HG02938 (cell line): ENCODE measurements at regions not wholly inside any gene's neighbourhood (a gene's known extent, or its start where the extent isn't known, plus 50 kb on each side); places are given as distances from the start of the nearest gene placed in this dataset.

ENCODE experiments used
- ATAC-seq: cut with Tn5 transposase; IDR thresholded peaks from one replicate; pipeline ENCODE4 v1.9.1; 2021; ENCODE audit warnings: mild to moderate bottlenecking, moderate library complexity; ENCODE audit not compliant: unreplicated experiment

DNA sequence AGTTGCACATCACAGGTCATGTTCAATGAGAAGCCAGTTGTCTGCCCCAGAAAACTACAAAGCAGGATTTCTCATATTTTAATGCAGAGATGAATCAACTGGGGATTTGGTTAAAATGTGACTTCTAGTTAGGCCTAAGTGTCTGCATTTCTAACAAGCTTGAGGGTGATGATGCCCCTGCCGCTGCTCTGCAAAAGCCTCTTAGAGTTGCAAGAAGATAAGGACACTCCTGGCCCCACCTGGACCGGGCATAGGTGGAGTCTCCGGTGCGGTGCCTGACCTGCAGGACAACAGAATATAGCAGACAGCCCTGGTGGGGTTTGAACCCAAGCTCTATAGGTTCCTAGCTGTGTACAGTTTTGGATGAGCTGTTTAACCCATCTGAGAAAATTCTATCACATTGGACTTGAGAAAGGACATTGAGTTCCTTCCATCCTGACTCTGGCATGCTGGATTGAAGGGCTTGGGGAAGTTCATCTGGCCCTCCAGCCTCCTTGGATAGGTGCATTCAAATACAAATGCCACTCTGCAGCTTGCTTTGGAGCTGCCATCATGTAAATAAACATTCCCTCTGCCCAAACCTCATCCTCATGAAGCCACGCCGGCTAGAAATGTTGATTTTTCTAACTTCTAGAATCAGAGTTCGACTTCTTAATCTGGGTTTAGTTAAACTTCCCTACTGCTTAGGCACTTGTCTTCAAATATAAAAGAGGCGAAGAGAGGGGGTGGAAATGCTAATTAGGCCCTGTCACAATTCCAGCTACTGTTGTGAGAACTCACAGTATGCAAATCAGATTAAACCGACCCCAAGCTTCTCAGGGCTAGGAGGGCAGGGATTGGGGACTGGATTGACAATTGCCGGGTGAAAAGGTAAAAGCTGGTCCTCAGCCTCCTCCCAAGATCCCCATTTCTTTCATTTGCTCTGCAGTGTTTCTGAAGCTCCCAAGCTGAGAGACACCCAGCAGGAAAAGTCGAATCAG, 1225.6 kb downstream of the VRK1 start:
- ATAC-seq, result no peak

DNA sequence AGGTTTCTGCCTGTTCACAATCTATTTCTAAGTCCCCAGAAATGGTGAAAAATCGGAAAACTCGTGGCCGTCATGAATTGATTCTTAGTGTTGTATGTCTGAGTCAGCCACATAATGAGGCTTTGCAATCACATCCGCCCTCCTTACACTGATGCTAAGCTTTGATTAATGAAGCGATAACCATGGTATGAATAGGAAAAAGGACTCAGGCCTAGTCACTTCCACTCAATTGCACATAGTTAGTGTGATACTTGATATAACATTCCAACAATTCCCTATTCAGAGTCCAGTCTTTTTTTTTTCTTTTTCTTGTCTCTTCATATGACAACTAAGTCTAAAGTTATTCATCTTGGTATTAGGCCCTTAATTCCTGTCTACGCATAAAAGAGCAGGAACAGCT, 1231.0 kb downstream of the VRK1 start:
- no peak for ATAC-seq

DNA sequence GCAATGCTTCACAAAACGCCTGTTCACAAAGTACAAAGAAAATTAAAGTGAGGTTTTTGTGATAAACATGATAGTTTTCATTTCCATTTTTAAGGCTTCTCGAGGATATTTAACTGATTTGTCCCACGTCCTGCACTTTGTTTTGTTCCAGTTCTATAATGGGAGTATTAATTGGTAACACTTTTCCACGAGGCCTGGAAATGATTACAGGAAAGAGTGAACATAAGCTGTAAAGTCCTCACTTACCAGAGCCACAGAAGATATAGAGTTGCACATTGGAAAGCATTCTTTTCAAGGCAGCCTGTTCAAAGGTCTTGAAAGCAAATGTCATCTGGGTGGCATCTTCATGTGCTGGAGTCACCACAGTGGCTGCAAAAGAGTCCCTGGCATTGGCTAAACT, 1236.6 kb downstream of the BCL11B start:
- no peak for ATAC-seq

DNA sequence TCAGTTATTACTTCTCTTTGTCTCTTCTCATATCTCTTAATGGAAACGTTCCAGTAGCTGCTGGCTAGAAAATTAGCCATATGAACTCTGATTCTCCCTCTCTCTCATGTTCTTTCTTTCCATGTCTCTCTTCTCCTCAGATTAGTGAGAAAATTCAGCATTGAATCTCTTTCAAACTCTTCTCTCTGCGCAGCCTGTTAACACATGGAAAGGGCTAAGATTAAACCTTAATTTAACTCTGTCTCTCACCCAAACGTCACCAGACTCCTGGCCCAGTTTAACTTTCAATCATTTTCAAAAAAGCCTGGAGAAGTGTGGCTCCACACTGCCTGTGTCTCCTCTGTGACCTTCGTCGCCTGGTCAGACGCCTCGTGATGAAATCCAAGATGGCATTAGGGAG, 1234.2 kb downstream of the BCL11B start:
- no peak for ATAC-seq

DNA sequence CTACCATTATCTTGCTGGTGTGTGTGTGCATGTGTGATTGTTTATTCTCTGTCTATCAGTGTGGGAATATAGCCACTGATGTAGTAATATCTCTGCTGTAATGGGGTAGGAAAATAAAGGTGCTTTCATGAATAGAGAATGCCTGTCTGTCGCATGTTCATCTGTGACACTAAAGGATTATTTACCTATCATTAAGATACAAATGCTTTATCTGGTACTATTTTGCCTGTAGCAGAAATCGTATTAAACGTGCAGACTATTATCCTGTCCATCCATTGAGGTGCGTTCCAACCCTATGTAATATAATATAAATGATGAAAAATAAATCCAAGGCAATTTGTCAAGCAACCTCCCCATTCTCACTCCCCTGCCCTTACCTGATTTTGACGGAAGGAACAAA, 1215.1 kb downstream of the BCL11B start:
- ATAC-seq, result no peak

DNA sequence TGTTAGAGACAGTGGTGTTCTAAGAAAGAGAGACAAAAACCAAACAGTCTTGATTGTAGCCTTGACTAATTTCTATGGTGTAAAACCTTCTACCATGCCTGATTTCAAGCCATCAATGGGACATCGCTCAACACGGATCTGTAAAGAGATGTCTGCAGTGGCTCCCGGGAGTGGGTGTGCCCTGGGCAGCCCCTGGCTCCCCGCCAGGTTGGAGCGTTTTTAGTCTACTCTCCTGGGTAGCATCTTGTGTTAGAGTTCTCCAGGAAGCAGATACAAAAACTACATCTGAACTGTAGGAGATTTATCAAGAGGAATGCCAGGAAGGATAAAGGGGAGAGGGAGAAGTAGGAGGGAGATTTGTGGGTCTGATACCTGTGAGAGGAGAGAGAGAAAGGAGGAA, 1212.9 kb downstream of the BCL11B start:
- ATAC-seq, result no peak

DNA sequence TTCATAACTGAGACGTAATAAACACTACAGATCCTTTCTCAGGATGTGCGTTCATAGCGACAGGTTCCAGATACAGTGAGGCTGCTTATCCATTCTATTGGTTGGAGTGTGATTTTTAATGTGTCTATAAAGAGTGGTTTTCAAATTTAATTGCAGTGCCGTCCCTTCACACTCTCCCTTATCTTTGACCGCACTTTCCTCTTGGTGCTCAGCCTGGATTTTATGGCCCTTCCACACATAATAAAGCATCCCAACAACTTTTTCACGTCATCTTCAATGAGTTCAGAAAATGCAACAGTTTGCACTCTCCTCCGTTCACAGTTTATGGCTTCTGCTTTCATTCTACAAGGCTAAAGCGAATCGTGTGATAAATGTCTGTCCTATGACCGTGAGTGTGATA, 1209.9 kb downstream of the BCL11B start:
- no peak for ATAC-seq

DNA sequence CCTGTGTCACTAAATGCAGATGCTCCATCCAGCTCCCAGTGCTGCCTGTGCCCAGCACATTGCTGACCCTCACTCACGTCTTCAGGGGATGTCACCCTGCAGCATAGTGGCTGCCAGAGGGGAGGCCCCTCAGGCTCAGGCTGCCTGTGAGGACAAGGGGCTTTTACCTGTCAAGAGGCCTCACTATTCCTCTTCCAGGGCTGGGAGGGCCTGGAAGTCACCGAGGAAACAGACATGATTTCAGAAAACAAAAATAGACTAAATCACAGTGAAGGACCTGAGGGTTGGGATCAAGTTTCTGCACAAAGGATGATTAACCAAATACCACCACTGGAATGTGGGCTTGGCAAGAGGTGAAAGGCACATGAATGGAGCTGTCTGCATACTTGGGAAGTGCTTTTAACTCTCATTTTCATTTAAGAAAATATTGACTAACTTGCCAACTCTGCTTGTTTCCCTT, 1202.3 kb downstream of the BCL11B start:
- no peak for ATAC-seq

DNA sequence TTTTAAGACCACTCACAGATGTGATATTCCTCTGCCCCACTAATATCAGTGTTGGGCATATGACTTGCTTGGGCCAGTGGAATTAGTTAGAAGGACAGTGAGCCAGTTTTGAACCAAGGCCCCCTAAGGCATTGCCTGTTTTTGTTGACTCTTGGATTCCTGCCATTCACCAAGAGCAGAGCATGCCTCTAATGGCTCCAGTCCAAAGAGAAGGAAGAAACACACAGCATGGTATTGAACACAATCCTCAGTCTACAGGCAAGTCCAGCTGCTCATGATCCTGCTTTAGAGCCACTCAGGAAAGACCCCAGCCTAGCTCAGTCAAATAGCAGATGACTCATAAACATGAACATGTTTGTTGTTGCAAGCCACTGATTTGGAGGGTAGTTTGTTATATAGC, 1201.5 kb downstream of the BCL11B start:
- no peak for ATAC-seq

DNA sequence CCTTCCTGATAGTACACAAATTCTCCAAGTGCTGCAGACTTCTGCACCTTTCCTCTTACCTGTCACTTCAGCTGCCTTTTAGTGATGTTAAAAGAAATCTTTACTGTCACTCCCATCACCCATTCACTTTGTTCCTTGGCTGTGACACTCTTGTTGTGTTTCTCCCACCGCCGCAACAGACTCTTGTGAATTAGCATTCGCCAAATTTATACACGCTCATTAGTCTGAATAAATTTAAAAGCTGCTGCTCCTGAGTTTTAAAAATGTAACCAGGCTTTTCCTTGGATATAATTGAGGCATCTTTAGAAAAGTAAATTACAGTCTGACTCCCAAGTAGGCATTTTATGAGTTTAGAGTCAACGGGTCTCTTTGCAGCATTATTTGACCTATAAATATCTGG, 1197.9 kb downstream of the BCL11B start:
- ATAC-seq, result no peak

DNA sequence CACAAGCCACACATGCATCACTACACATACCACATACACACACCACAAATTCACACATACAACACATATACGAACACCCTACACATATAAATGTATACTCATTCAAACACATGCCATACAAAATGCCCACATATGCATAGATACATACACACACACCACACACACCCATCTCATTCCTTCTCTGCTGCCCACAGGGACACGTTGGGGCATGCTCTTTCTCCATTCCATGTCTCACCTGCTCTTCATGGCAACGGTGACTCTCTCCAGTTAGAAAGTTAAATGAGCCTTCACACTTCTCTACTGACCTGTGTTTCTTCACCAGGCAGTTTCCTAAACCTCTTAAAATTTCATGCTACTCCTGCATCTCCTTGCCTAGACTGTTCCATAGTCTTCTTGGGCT, 1194.8 kb downstream of the BCL11B start:
- ATAC-seq, result no peak

DNA sequence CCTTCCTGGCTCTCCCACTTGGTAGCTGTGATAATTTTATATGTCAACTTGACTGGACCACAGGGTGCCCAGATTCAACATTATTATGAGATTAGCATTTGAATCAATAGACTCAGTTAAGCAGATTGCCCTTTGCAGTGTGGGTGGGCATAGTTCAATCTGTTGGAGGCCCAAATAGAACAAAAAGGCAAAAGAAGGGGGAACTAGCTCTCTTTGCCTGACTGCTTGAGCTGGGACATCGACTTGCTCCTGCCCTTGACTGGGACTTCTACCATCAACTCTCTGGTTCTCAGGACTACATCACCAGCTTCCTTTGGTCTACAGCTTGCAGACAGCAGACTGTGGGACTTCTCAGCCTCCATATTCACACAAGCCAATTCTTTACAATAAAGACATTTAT, 1189.2 kb downstream of the BCL11B start:
- no peak for ATAC-seq

DNA sequence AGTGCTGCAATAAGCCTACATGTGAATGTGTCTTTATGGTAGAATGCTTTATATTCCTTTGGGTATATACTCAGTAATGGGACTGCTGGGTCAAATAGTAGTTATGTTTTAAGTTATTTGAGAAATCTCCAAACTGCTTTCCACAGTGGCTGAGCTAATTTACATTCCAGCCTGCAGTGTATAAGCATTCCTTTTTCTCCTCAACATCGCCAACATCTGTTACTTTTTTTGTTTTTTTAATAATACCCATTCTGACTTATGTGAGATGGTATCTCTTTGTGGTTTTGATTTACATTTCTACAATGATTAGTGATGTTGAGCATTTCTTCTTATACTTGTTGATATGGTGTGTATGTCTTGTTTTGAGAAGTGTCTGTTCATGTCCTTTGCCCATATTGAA, 1186.2 kb downstream of the BCL11B start:
- no peak for ATAC-seq

DNA sequence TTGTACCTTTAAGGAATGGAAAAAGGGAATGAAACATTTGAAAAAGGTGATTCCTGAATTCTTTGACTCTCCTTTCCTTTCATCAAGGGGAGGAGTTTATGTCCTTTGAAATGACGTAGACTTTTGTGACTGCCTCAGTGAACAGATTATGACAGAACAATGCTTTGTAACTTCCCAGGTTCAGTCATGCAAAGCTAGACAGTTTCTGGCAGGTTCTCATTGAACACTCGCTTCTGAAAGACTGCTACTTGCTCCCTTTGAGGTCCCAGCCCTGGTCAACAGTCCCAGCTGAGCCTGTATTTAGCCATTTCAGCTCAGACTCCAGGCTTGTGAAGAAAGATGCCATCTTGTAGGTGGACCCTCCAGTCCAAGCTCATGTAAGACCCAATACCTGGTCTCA, 1178.9 kb downstream of the BCL11B start:
- no peak for ATAC-seq

DNA sequence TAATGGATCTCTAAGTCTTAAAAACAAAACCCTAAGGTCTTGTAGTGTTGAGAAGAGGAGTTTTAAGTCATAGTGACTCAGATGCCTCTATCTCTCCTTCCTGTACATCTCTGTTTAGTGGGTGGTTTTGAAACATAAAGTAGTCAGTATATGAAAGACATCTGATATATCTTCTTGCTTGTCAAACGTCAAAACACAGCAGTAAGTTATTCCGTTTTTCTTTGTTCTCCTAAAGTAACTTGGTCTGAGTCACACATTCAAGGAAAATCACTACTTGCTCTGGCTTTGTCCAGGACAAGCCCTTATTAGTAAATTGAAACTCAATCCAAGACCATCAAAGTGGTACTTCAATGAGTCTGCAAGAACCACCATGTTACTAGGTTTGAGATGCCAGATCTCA, 1172.5 kb downstream of the BCL11B start:
- ATAC-seq, result no peak

DNA sequence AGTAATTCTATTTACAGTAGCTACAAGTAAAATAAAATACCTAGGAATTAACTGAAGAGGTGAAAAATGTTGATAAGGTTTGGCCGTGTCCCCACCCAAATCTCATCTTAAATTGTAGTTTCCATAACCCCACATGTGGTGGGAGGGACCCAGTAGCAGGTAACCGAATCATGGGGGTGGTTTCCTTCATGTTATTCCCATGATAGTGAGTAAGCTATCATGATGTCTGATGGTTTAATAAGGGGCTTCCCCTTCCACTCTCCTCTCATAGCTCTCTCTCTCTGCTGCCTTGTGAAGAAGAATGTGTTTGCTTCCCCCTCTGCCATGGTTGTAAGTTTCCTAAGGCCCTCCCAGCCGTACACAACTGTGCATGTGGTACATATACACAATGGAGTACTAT, 1170.7 kb downstream of the BCL11B start:
- ATAC-seq, result no peak

DNA sequence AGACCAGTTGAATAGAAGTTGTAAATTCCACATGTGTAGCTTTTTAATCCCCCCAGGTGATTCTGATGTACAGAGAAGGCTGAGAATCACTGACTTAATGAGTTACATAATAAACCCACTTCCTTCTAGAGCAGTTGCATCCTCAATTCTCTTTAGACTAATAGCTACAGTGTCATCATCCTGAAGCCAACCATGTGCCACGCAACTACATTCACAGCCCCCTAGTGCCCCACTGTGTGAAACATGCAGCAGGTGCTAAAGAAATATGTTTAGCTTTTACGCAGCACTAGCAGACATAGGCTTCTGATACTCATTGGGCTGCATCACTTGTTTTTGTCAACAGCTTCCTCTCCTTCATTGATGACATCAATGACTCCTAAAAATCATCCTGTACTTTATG, 1168.3 kb downstream of the BCL11B start:
- no peak for ATAC-seq

DNA sequence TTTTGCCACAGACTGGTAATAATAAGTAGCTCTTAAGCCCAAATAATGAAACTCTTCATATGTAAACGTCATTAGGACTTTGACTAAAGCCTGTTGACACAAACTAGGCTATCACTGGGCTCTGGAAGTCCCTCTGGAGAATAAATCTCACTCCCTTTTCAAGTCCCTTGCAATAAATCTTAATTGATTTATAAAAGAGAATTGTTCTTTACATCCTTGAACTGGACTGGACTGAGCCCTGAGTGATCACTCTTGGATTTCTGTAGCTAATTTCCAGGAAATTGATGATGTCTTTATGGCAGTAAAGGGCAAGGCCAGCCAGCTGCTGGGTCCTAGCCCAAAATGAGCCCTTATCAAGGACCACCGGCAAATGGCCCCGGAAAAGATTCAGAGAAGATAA, 1162.7 kb downstream of the BCL11B start:
- no peak for ATAC-seq

DNA sequence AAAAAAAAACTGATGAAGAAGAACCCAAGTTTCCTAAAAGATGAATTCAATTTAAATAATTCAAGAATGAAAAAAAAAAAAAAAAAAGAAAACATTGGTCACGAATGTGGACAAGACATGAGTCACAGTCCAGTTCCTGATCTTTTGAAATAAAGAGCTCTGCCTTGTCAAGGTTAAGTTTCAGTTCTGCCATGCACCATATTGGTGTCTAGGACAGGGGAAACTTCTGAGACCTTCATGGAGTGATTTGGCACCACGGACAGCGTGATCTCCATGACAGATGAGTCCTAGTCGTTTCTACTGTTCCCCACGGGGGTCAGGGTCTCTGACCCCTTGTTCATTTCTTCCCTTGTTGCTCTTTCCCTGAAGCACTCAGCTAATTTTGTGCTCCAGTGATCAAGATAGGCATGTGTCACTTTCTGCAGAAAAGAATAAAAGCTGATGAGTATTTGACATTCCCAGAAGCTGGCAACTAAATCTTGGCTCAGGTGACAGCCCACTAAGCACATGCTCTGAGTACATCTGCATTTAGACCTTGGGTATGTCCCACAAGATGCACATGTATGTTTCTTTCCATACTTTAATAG, 1159.7 kb downstream of the BCL11B start:
- no peak for ATAC-seq

DNA sequence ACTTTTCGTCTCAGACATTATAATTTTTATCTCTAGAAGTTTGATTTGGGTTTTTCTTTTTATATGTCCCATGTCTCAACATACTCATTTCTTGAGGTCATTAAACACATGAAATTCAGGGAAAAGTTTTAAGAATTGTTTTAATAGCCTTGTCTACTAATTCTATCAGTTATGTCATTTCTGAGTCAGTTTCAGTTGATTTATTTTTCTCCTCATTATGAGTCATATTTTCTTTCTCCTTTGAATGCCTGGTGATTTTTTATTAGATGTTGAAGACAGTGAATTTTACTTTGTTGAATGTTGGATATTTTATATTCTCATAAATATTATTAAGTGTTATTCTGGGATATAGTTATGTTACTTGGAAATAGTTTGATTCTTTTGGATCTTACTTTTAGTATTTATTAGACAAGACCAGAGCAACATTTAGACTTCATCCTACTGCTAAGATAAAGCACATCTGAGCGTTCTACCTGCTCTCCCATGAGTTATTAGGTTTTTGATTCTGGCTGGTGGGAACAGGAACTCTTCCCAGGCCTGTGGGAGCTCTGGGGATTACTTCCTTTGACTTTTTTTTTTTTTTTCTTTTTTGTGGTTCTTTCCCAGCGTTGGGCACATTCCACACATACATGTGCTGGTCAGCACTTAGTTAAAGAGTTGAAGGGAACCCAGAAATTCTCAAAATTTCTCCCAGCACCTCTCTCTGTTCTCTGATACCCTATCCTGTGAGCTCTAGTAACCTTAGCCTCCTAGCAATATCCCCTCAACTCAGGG, 1157.7 kb downstream of the BCL11B start:
- no peak for ATAC-seq

DNA sequence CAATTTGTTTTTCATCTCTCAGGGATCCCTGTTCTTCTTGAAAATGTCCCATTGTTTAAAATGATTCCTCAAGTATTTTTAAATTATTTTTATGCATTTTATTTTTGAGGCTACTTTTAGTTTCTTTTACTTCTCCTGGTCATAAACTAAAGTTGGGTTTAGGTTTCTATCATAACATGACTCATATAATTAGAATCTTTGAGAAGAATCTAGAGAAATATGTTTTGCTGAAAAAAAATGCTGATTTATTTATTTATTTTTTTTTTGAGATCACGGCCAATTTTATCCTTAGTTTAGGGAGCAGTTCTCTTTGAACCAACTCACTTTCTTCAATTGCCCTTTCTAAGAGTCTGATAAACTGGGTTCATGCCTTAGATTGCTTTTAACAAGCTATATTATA, 1157.1 kb downstream of the BCL11B start:
- no peak for ATAC-seq

DNA sequence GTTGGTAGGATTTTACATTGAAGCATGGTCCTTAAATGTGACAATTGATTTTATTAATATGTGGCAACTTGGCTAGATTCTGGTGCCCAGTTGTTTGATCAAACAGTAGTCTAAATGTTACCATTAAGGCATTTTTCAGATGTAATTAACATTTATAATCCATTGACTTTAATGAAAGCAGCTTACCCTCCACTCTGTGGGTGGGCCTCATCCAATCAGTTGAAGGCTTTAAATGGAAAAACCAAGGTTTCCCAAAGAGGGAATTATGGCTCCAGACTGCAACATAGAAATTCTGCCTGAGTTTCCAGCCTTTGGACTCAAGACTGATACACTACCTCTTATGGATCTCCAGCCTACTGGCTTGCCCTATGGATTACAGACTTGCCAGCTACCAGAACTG, 1153.2 kb downstream of the BCL11B start:
- no peak for ATAC-seq
